GM10248 (cell line): ENCODE measurements at regions not wholly inside any gene's neighbourhood (a gene's known extent, or its start where the extent isn't known, plus 50 kb on each side); places are given as distances from the start of the nearest gene placed in this dataset.

Source experiments
- CTCF ChIA-PET: fragments of 300-600 bp; sonication (Branson Sonifier 250); formaldehyde crosslinking; extraction: SDS; loops from one replicate; lab custom pipeline; 2021; ENCODE audit warnings: antibody characterized with exemption; lab: Yijun Ruan, JAX
- POLR2A ChIA-PET: fragments of 350-650 bp; sonication (Branson Sonifier 250); formaldehyde crosslinking; extraction: SDS; loops from one replicate; lab custom pipeline; 2020; ENCODE audit warnings: antibody characterized with exemption; lab: Yijun Ruan, JAX
- DNase-seq: peaks from one replicate; pipeline ENCODE4 v3.0.0; 2012; ENCODE audit errors: extremely low spot score
- CTCF ChIP-seq: IDR thresholded peaks from 2 replicates; pipeline ENCODE4 v1.5.1; 2012; ENCODE audit warnings: mild to moderate bottlenecking, low read depth; ENCODE audit errors: extremely low read depth, missing control alignments, control extremely low read depth

- no peak for TF ChIP-seq CTCF
- no peak for DNase-seq
- CTCF ChIA-PET = no interaction called here
- POLR2A ChIA-PET = no interaction called here
Observed at GRCh38 chr3:10561162-10561945, 56.0 kb upstream of the ATP2B2 start.

DNA sequence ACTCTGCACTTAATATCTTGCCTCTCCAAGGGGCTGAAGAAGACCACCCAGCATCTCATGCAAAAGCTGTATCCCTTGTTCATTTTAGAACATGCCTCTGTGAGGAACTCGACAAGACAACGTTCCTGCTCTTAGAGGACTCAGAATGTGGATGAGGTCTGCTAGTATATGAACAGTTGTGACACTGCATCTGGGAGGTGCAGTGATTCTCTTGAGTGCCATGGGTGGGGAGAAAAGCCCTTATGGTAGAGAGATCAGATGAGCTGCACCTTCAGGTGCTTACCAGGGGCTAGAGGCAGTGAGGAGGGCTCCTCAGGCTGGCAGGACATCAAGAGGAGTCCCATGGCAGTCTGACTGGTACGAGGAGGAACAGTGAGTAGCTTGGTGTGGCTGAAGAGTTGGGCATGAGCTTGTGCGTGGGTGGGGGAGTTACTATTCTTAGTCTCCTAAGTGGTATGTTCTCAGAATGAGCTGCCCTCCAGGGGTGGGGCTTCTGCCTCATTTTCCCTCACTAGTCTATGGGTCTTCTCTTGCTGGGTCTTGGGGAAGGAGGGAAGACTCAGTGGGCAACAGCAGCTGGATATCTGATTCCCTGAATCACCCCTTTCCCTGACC lies 56.7 kb upstream of the ATP2B2 start:
- DNase-seq = no peak
- POLR2A ChIA-PET = no interaction called here
- no peak for TF ChIP-seq CTCF
- CTCF ChIA-PET = interaction anchor here (0.6 kb wide), 1 partner anchor 187 kb away, joined by 3 read pairs; no protein-coding TSS in a partner anchor

GRCh38 chr3:10563396-10563795 lies 58.0 kb upstream of the ATP2B2 start:
- POLR2A ChIA-PET = no interaction called here
- no peak for DNase-seq
- CTCF ChIA-PET = no interaction called here
- no peak for TF ChIP-seq CTCF

- ChIA-PET CTCF (no interaction called here), POLR2A (no interaction called here)
- DNase-seq = no peak
- no peak for TF ChIP-seq CTCF
Observed at GRCh38 chr3:10565814-10566213, 60.4 kb upstream of the ATP2B2 start.

GRCh38 chr3:10566451-10566850 lies 61.1 kb upstream of the ATP2B2 start:
- CTCF ChIA-PET = no interaction called here
- POLR2A ChIA-PET = no interaction called here
- no peak for TF ChIP-seq CTCF
- DNase-seq = no peak

DNA sequence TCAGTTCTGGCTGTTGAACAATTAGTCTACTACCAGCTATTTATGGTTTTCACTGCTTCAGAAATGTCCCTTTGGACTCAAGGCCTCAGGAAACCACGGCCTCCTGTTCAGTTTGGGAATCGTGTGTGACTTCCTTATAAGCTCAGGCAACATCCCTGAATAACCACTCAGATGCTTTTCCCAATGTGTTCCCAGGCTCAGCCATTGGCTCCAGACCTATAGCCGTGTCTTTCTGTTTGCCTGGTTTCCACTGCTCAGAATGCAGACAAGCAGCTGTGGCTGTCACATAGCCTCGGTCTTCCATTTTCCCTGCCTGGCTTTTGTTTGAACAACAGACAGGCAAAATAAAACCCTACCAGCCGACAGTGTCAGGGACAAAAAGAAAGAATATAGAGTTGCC lies 63.2 kb upstream of the ATP2B2 start:
- POLR2A ChIA-PET = no interaction called here
- CTCF ChIA-PET = interaction anchor here (0.9 to 3.1 kb wide), 2 partner anchors 10 kb away, joined by 3 to 6 read pairs; no protein-coding TSS in a partner anchor
- no peak for TF ChIP-seq CTCF
- DNase-seq = no peak
